GM18499 (cell line): ENCODE measurements at regions not wholly inside any gene's neighbourhood (a gene's known extent, or its start where the extent isn't known, plus 50 kb on each side); places are given as distances from the start of the nearest gene placed in this dataset.
A peak's percentile ranks its signal among the peaks of the same experiment; 100 is the strongest.

Experiments used
- ATAC-seq: cut with Tn5 transposase; IDR thresholded peaks from one replicate; pipeline ENCODE4 v1.9.1; 2021; ENCODE audit warnings: moderate number of reproducible peaks; ENCODE audit not compliant: insufficient read depth, unreplicated experiment

GRCh38 chr6:81486234-81486633 lies 266.2 kb downstream of the TENT5A start:
- no peak for ATAC-seq

- no peak for ATAC-seq
Measured at GRCh38 chr6:81485395-81485794, 267.1 kb downstream of the TENT5A start.

- ATAC-seq, result no peak
Measured at GRCh38 chr6:81484251-81484650, 268.2 kb downstream of the TENT5A start.

GRCh38 chr6:81480139-81480538 lies 272.3 kb downstream of the TENT5A start:
- no peak for ATAC-seq

- ATAC-seq, result no peak
Measured at GRCh38 chr6:81476881-81477280, 275.6 kb downstream of the TENT5A start.

- no peak for ATAC-seq
Measured at GRCh38 chr6:81475646-81476045, 276.8 kb downstream of the TENT5A start.

- ATAC-seq, result no peak
Measured at GRCh38 chr6:81465859-81466258, 286.6 kb downstream of the TENT5A start.

- no peak for ATAC-seq
Measured at GRCh38 chr6:81456416-81456815, 296.1 kb downstream of the TENT5A start.

- ATAC-seq, result no peak
Measured at GRCh38 chr6:81455641-81456040, 296.8 kb downstream of the TENT5A start.

- peak; percentile 91 for ATAC-seq
Measured at GRCh38 chr6:81451787-81452186, 300.7 kb downstream of the TENT5A start.

- ATAC-seq, result no peak
Measured at GRCh38 chr6:81450180-81450579, 302.3 kb downstream of the TENT5A start.

GRCh38 chr6:81446509-81446908 lies 306.0 kb downstream of the TENT5A start:
- ATAC-seq, result no peak

- ATAC-seq, result no peak
Measured at GRCh38 chr6:81439417-81439816, 313.1 kb downstream of the TENT5A start.

- no peak for ATAC-seq
Measured at GRCh38 chr6:81436990-81437389, 315.5 kb downstream of the TENT5A start.

GRCh38 chr6:81413306-81413705 lies 339.2 kb downstream of the TENT5A start:
- no peak for ATAC-seq

GRCh38 chr6:81401970-81402690 lies 350.4 kb downstream of the TENT5A start:
- no peak for ATAC-seq

GRCh38 chr6:81396916-81397315 lies 355.6 kb downstream of the TENT5A start:
- no peak for ATAC-seq

GRCh38 chr6:81387163-81387562 lies 365.3 kb downstream of the TENT5A start:
- no peak for ATAC-seq

GRCh38 chr6:81384921-81385320 lies 367.6 kb downstream of the TENT5A start:
- ATAC-seq, result no peak

GRCh38 chr6:81383472-81383871 lies 369.0 kb downstream of the TENT5A start:
- no peak for ATAC-seq

GRCh38 chr6:81382852-81383251 lies 369.6 kb downstream of the TENT5A start:
- no peak for ATAC-seq

- ATAC-seq, result no peak
Measured at GRCh38 chr6:81381382-81381916, 371.0 kb downstream of the TENT5A start.
